IMR-90 (cell line): ENCODE measurements at regions not wholly inside any gene's neighbourhood (a gene's known extent, or its start where the extent isn't known, plus 50 kb on each side); places are given as distances from the start of the nearest gene placed in this dataset.

ENCODE experiments used
- BHLHE40 ChIP-seq: fragments of 150-350 bp; IDR thresholded peaks from 2 replicates; pipeline ENCODE4 v1.6.1; 2016; ENCODE audit warnings: mild to moderate bottlenecking, low read depth, low read length
- CEBPB ChIP-seq: IDR thresholded peaks from 2 replicates; pipeline ENCODE4 v1.6.1; 2012; ENCODE audit warnings: low read depth, low read length, improper control_type of control experiment
- CHD1 ChIP-seq: IDR thresholded peaks from 2 replicates; pipeline ENCODE4 v1.6.1; 2012; ENCODE audit warnings: low read depth, low read length, improper control_type of control experiment
- CTCF ChIP-seq: conservative IDR thresholded peaks from 2 replicates; pipeline ENCODE4 v1.5.1; 2012; ENCODE audit warnings: mild to moderate bottlenecking, low read depth, low read length, improper control_type of control experiment
- ELK1 ChIP-seq: fragments of 150-350 bp; IDR thresholded peaks from 2 replicates; pipeline ENCODE4 v1.6.1; 2016; ENCODE audit warnings: low read depth, mild to moderate bottlenecking, low read length, moderate library complexity, borderline replicate concordance
- FOS ChIP-seq: fragments of 150-350 bp; IDR thresholded peaks from 2 replicates; pipeline ENCODE4 v1.6.1; 2016; ENCODE audit warnings: low read depth, low read length
- MAFK ChIP-seq: IDR thresholded peaks from 2 replicates; pipeline ENCODE4 v1.6.1; 2012; ENCODE audit warnings: low read depth, low read length, improper control_type of control experiment
- NFE2L2 ChIP-seq: fragments of 150-350 bp; IDR thresholded peaks from 2 replicates; pipeline ENCODE4 v1.6.1; 2016; ENCODE audit warnings: low read depth, mild to moderate bottlenecking, low read length
- POLR2A ChIP-seq: IDR thresholded peaks from 2 replicates; pipeline ENCODE4 v1.6.1; 2012; ENCODE audit warnings: mild to moderate bottlenecking, low read depth, low read length
- RAD21 ChIP-seq: IDR thresholded peaks from 2 replicates; pipeline ENCODE4 v1.6.1; 2012; ENCODE audit warnings: low read length, improper control_type of control experiment
- RCOR1 ChIP-seq: IDR thresholded peaks from 2 replicates; pipeline ENCODE4 v1.6.1; 2012; ENCODE audit warnings: mild to moderate bottlenecking, low read length, improper control_type of control experiment; ENCODE audit not compliant: insufficient replicate concordance
- RFX5 ChIP-seq: IDR thresholded peaks from 2 replicates; pipeline ENCODE4 v1.8.0; 2012; ENCODE audit warnings: low read depth, mild to moderate bottlenecking, low read length, moderate library complexity
- USF2 ChIP-seq: fragments of 150-350 bp; IDR thresholded peaks from 2 replicates; pipeline ENCODE4 v1.6.1; 2017; ENCODE audit warnings: mild to moderate bottlenecking, antibody characterized with exemption, low read length, low read depth

- TF ChIP-seq CEBPB (no peak), CTCF (no peak), POLR2A (no peak), RAD21 (no peak), FOS (no peak), BHLHE40 (no peak), MAFK (peak; percentile 38; the same call in 1 of the 2 replicates), NFE2L2 (no peak), RCOR1 (no peak), RFX5 (no peak), ELK1 (no peak), USF2 (no peak), CHD1 (no peak)
These were observed 1011.8 kb upstream of the GBE1 start for GRCh38 chr3:82773207-82773606.
